Astrocyte of the cerebellum (primary cell): ENCODE measurements at regions not wholly inside any gene's neighbourhood (a gene's known extent, or its start where the extent isn't known, plus 50 kb on each side); places are given as distances from the start of the nearest gene placed in this dataset.
"Not testable (repeated sequence)": the region's sequence is repeated elsewhere in the genome, so short reads cannot be mapped to it uniquely, and the experiment has no call there.

Experiments
- DNase-seq: peaks from one replicate; pipeline ENCODE4 v3.0.0-alpha.2; 2011; ENCODE audit warnings: low read depth
- H3K4me3 ChIP-seq: 2 replicates; pipeline ENCODE4 v1.5.1; 2011; ENCODE audit warnings: mild to moderate bottlenecking, low read depth, low read length, moderate library complexity
- in situ Hi-C: cut with HindIII; loops from 2 replicates; pipeline ENCODE4 v1.10.0; 2017; ENCODE audit warnings: low sequenced_read_pairs
- TF ChIP-seq, protein P1 (sequence below): IDR thresholded peaks from 2 replicates; pipeline ENCODE4 v1.5.1; 2012; ENCODE audit warnings: low read length, low read depth, moderate library complexity, mild to moderate bottlenecking; ENCODE audit errors: missing control alignments

DNA sequence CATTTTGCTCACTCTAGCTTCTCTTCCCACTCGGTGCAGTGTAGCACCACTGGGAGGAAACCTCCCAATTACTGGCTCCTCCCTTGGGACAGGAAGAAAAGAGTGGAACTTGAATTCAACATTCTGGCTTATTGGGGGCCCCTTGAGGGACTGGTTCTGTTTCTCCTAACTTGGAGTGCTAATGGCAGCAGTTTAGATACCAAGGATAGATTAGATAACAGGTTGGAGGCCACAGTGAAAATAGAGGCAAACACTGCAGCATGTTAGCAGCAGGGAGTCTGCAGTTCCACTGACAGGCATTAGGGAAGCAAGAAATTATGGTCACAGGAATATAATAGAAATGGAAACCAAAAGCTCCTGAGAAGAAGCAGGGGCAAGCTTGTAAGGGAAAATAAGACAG is 322.0 kb downstream of the ABCC12 start:
- no peak for DNase-seq
- TF ChIP-seq, protein P1, sequence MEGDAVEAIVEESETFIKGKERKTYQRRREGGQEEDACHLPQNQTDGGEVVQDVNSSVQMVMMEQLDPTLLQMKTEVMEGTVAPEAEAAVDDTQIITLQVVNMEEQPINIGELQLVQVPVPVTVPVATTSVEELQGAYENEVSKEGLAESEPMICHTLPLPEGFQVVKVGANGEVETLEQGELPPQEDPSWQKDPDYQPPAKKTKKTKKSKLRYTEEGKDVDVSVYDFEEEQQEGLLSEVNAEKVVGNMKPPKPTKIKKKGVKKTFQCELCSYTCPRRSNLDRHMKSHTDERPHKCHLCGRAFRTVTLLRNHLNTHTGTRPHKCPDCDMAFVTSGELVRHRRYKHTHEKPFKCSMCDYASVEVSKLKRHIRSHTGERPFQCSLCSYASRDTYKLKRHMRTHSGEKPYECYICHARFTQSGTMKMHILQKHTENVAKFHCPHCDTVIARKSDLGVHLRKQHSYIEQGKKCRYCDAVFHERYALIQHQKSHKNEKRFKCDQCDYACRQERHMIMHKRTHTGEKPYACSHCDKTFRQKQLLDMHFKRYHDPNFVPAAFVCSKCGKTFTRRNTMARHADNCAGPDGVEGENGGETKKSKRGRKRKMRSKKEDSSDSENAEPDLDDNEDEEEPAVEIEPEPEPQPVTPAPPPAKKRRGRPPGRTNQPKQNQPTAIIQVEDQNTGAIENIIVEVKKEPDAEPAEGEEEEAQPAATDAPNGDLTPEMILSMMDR: no peak
- no peak overlapping the region for H3K4me3 ChIP-seq
- in situ Hi-C loops: loop anchor here (5.0 kb wide), 1 partner anchor 51 kb away; no protein-coding TSS in a partner anchor

DNA sequence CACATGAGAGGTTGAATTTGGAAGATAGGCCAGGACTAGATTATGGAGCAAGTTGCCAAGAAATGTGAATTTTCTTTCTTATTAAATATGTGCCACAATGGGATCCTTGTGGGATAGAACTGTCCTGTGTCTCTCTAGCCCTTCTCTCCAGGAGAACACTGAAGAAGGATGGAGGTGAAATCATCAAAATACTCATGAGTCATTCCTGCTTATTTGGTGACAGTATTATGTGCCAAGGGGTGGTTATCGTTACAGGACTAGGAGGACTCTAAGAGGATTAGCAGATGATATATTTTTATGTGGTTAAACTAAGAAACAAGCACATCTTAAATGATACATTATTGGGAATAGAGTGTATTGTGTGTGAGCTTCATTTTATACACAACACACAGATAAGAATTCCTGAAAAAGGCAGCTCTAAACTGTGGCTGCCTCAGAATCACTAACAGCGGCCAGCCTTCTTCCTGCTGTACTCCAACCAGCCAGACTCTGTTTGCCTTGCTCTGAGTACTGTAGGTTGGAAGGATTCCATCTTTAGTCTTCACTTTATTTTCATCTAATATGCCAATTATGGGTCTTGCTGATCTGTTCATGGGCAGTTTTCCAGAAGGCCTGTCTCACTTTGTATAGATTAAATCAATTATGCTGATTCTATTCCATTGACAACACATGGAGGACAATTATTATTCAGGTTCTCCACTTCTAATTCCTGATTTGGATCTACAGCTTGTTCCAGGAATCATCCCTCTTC is 325.8 kb downstream of the ABCC12 start:
- H3K4me3 ChIP-seq: no peak overlapping the region
- in situ Hi-C loops: loop anchor here (5.0 kb wide), 1 partner anchor 48 kb away; no protein-coding TSS in a partner anchor
- TF ChIP-seq, protein P1: no peak
- no peak for DNase-seq

DNA sequence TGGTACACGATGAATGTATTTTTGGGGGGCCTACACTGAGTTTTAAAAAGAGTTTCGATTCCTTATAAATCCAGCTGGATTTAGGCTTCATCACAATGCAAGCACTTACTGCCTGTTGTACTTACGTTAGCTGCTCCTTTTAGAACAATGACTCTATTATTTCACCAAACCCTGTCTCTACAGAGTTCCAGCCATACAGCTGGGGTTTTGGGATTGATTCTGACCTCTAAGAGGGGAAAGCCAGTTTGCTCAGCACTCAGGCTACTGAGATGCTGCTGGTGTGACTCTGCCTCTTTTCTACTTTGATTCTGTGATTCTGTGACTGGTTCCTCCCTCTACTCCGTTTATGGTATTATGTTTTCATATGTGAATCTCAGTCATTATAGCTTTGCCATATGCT is 329.7 kb downstream of the ABCC12 start:
- DNase-seq: no peak

DNA sequence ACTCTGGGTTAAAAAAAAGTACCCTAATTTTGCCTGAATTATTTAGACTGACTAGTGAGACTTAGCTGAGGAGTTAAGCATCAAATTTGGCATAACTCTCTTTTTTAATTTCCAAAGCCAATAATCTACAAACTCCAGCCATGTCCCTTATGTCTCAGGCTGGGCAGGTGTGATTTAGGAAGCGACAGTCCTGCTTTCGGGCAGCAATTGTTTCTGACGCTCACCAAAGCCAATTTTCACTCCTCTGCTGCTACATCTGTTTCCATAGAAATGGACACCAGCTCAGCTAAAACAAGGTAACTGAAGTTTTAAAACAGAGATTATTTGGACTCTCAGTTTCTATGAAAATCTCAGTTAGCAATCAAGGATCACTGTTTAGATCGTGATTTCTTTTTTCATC is 338.7 kb downstream of the ABCC12 start:
- in situ Hi-C loops: no loop called here
- no peak overlapping the region for H3K4me3 ChIP-seq
- DNase-seq: no peak

More for the DNA sequence above, 329.7 kb downstream of the ABCC12 start:
- in situ Hi-C loops: no loop called here
- H3K4me3 ChIP-seq: no peak overlapping the region
- TF ChIP-seq, protein P1: no peak

DNA sequence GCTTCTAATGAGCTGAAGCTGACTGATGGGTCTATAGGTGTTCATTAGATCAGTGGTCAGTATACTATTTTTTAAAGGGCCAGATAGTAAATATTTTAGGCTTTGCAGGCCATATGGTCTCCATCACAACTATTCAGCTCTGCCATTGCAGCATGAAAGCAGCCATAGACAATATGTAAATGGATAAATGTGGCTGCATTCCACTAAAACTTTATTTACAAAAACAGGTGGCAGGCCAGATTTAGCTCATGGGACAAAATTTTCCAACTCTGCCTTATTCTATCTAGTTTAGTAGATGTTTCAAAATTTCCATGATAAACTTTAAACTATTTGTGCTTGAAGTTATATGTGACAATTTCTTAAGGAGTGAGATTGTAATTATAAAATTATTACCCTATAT is 339.3 kb downstream of the ABCC12 start:
- TF ChIP-seq, protein P1: no peak
- in situ Hi-C loops: no loop called here
- no peak overlapping the region for H3K4me3 ChIP-seq
- no peak for DNase-seq

More for the DNA sequence above, 338.7 kb downstream of the ABCC12 start:
- TF ChIP-seq, protein P1: no peak

DNA sequence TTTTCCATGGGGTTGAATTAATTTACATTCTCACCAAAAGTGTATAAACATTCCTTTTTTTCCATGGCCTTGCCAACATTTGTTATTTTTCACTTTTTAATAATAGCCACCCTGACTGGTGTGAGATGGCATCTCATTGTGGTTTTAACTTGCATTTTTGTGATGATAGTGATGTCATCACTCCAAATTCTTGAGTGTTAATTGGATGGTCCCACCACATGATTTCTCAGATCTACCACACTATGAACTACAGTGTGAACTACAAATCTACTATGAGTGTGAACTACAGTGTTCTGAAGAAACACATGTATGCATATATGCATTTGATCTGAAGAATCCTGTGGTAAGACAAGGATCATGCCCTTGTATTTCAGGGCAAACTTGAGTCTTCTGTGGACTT is 340.1 kb downstream of the ABCC12 start:
- in situ Hi-C loops: no loop called here
- TF ChIP-seq, protein P1: no peak
- no peak overlapping the region for H3K4me3 ChIP-seq
- peak; percentile 4 for DNase-seq

DNA sequence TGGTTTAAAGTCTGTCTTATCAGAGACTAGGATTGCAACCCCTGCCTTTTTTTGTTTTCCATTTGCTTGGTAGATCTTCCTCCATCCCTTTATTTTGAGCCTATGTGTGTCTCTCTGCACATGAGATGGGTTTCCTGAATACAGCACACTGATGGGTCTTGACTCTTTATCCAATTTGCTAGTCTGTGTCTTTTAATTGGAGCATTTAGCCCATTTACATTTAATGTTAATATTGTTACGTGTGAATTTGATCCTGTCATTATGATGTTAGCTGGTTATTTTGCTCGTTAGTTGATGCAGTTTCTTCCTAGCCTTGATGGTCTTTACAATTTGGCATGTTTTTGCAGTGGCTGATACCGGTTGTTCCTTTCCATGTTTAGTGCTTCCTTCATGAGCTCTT is 344.0 kb downstream of the ABCC12 start:
- in situ Hi-C loops, H3K4me3 ChIP-seq, DNase-seq: not testable (repeated sequence)
